IMR-90 (cell line): ENCODE measurements at regions not wholly inside any gene's neighbourhood (a gene's known extent, or its start where the extent isn't known, plus 50 kb on each side); places are given as distances from the start of the nearest gene placed in this dataset.

Experiments used
- ATAC-seq: fragments of 200-7000 bp; cut with Tn5 transposase; 2 replicates; pipeline ENCODE4 v1.9.1; 2020; ENCODE audit warnings: low read depth, mild to moderate bottlenecking, moderate library complexity
- BruUV-seq: library from RNA; stranded (reverse); fragments of 400-500 nt; replicated peaks from 2 replicates; lab custom pipeline; 2021; lab: Mats Ljungman, UMichigan
- CTCF ChIA-PET: fragments of 300-600 bp; formaldehyde crosslinking; extraction: SDS; loops from one replicate; lab custom pipeline; 2021; ENCODE audit warnings: antibody characterized with exemption; lab: Yijun Ruan, JAX
- POLR2A ChIA-PET: fragments of 300-600 bp; sonication (Branson Sonifier 250); formaldehyde crosslinking; loops from one replicate; lab custom pipeline; 2022; ENCODE audit warnings: antibody characterized with exemption; ENCODE audit not compliant: unreplicated experiment; lab: Charles Lee
- DNase-seq: peaks from one replicate; pipeline ENCODE4 v3.0.0; 2013
- H2AFZ ChIP-seq: replicated peaks from 2 replicates; pipeline ENCODE3; 2013; ENCODE audit warnings: low read length, mild to moderate bottlenecking; ENCODE audit not compliant: poor library complexity
- H2AK5ac ChIP-seq: 2 replicates; pipeline ENCODE4 v1.6.1; 2013; ENCODE audit warnings: low read depth, low read length, inconsistent platforms
- H2AK9ac ChIP-seq: replicated peaks from 2 replicates; pipeline ENCODE3; 2013; ENCODE audit warnings: mild to moderate bottlenecking, low read depth, low read length, moderate library complexity; ENCODE audit not compliant: poor library complexity
- H2BK120ac ChIP-seq: 2 replicates; pipeline ENCODE4 v1.6.1; 2013; ENCODE audit warnings: low read depth, low read length, inconsistent platforms
- H2BK15ac ChIP-seq: 3 replicates; pipeline ENCODE4 v1.6.1; 2013; ENCODE audit warnings: low read depth, low read length, inconsistent platforms
- H2BK20ac ChIP-seq: 2 replicates; pipeline ENCODE4 v1.6.1; 2013; ENCODE audit warnings: low read depth, mild to moderate bottlenecking, inconsistent platforms, low read length, moderate library complexity
- H2BK5ac ChIP-seq: 2 replicates; pipeline ENCODE4 v1.6.1; 2013; ENCODE audit warnings: mild to moderate bottlenecking, low read depth, low read length, inconsistent platforms; ENCODE audit not compliant: poor library complexity, severe bottlenecking
- H3K14ac ChIP-seq: replicated peaks from 2 replicates; pipeline ENCODE4 v1.6.1; 2013; ENCODE audit warnings: low read depth, low read length, inconsistent platforms
- H3K18ac ChIP-seq: 2 replicates; pipeline ENCODE4 v1.6.1; 2013; ENCODE audit warnings: low read depth, low read length, control low read depth
- H3K23ac ChIP-seq: 2 replicates; pipeline ENCODE4 v1.6.1; 2013; ENCODE audit warnings: low read depth, low read length, inconsistent platforms
- H3K27ac ChIP-seq: 2 replicates; pipeline ENCODE4 v1.5.1; 2013; ENCODE audit warnings: mild to moderate bottlenecking, control low read depth, low read length; ENCODE audit not compliant: insufficient read depth
- H3K27me3 ChIP-seq: 2 replicates; pipeline ENCODE4 v1.6.1; 2013; ENCODE audit warnings: low read length; ENCODE audit not compliant: control insufficient read depth, insufficient read depth
- H3K36me3 ChIP-seq: 2 replicates; pipeline ENCODE4 v1.6.1; 2013; ENCODE audit warnings: low read length, mixed read lengths; ENCODE audit not compliant: control insufficient read depth, insufficient read depth
- H3K4ac ChIP-seq: 2 replicates; pipeline ENCODE4 v1.6.1; 2013; ENCODE audit warnings: low read depth, low read length, inconsistent platforms
- H3K4me1 ChIP-seq: 2 replicates; pipeline ENCODE4 v1.6.1; 2013; ENCODE audit warnings: low read length, mixed read lengths; ENCODE audit not compliant: control insufficient read depth, insufficient read depth
- H3K4me2 ChIP-seq: 2 replicates; pipeline ENCODE4 v1.6.1; 2013; ENCODE audit warnings: low read depth, mild to moderate bottlenecking, control low read depth, low read length, moderate library complexity
- H3K4me3 ChIP-seq: 2 replicates; pipeline ENCODE4 v1.5.1; 2013; ENCODE audit warnings: low read depth, mild to moderate bottlenecking, control low read depth, low read length, moderate library complexity; ENCODE audit not compliant: insufficient read depth
- H3K56ac ChIP-seq: 2 replicates; pipeline ENCODE4 v1.6.1; 2013; ENCODE audit warnings: low read length, inconsistent platforms; ENCODE audit not compliant: insufficient read depth; ENCODE audit errors: extremely low read depth
- H3K79me1 ChIP-seq, 2 experiments: 2 replicates each; pipeline ENCODE4 v1.6.1; 2013; ENCODE audit warnings: low read length in 2 of 2, inconsistent platforms in 1 of 2, low read depth in 1 of 2
- H3K9ac ChIP-seq: 2 replicates; pipeline ENCODE4 v1.6.1; 2013; ENCODE audit warnings: low read depth, low read length, control low read depth
- H3K9me1 ChIP-seq: 2 replicates; pipeline ENCODE4 v1.6.1; 2013; ENCODE audit warnings: low read length, inconsistent platforms; ENCODE audit not compliant: insufficient read depth
- H3K9me3 ChIP-seq: 2 replicates; pipeline ENCODE4 v1.6.1; 2013; ENCODE audit warnings: low read length; ENCODE audit not compliant: control insufficient read depth, insufficient read depth
- H4K20me1 ChIP-seq: 2 replicates; pipeline ENCODE4 v1.6.1; 2013; ENCODE audit warnings: low read length, inconsistent platforms; ENCODE audit not compliant: insufficient read depth
- H4K5ac ChIP-seq: 2 replicates; pipeline ENCODE4 v1.6.1; 2013; ENCODE audit warnings: mild to moderate bottlenecking, low read depth, low read length, control low read depth
- H4K8ac ChIP-seq, 2 experiments: 2 replicates each; pipeline ENCODE4 v1.6.1; 2013; ENCODE audit warnings: low read depth in 2 of 2, low read length in 2 of 2, control low read depth in 1 of 2, inconsistent platforms in 1 of 2
- H4K91ac ChIP-seq: 2 replicates; pipeline ENCODE4 v1.6.1; 2013; ENCODE audit warnings: low read depth, low read length, inconsistent platforms; ENCODE audit not compliant: insufficient read depth
- BHLHE40 ChIP-seq: fragments of 150-350 bp; IDR thresholded peaks from 2 replicates; pipeline ENCODE4 v1.6.1; 2016; ENCODE audit warnings: mild to moderate bottlenecking, low read depth, low read length
- CHD1 ChIP-seq: IDR thresholded peaks from 2 replicates; pipeline ENCODE4 v1.6.1; 2012; ENCODE audit warnings: low read depth, low read length, improper control_type of control experiment
- ELK1 ChIP-seq: fragments of 150-350 bp; IDR thresholded peaks from 2 replicates; pipeline ENCODE4 v1.6.1; 2016; ENCODE audit warnings: low read depth, mild to moderate bottlenecking, low read length, moderate library complexity, borderline replicate concordance
- FOS ChIP-seq: fragments of 150-350 bp; IDR thresholded peaks from 2 replicates; pipeline ENCODE4 v1.6.1; 2016; ENCODE audit warnings: low read depth, low read length
- MAZ ChIP-seq: IDR thresholded peaks from 2 replicates; pipeline ENCODE4 v1.6.1; 2012; ENCODE audit warnings: low read depth, mild to moderate bottlenecking, low read length, improper control_type of control experiment, moderate library complexity, borderline replicate concordance
- NFE2L2 ChIP-seq: fragments of 150-350 bp; IDR thresholded peaks from 2 replicates; pipeline ENCODE4 v1.6.1; 2016; ENCODE audit warnings: low read depth, mild to moderate bottlenecking, low read length
- RAD21 ChIP-seq: IDR thresholded peaks from 2 replicates; pipeline ENCODE4 v1.6.1; 2012; ENCODE audit warnings: low read length, improper control_type of control experiment
- RCOR1 ChIP-seq: IDR thresholded peaks from 2 replicates; pipeline ENCODE4 v1.6.1; 2012; ENCODE audit warnings: mild to moderate bottlenecking, low read length, improper control_type of control experiment; ENCODE audit not compliant: insufficient replicate concordance
- WGBS, 2 experiments: methylation state at CpG; one replicate each; pipeline versions ENCODE4 v1.1.5 to v1.1.7; 2013; ENCODE audit warnings: missing lambda C conversion rate in 2 of 2; ENCODE audit not compliant: insufficient read length in 1 of 2; ENCODE audit errors: extremely low coverage in 2 of 2; 5-methylcytosine and 5-hydroxymethylcytosine counted together
- dilution Hi-C: fragments of 300-500 bp; cut with HindIII; formaldehyde crosslinking; loops from one replicate; pipeline ENCODE4 v1.14.3; 2018; ENCODE audit warnings: low sequenced_read_pairs; ENCODE audit not compliant: unreplicated experiment
- in situ Hi-C: fragments of 300-500 bp; cut with MboI; formaldehyde crosslinking; loops from 3 replicates; pipeline ENCODE4 v1.14.3; 2019; ENCODE audit warnings: low sequenced_read_pairs, inconsistent platforms, mixed read lengths
- intact Hi-C: fragments of 100-400 bp; cut with micrococcal nuclease; formaldehyde crosslinking; loops from 2 replicates; pipeline ENCODE4 v1.10.0; 2022
- TF ChIP-seq, protein P1 (sequence below): fragments of 150-350 bp; IDR thresholded peaks from 2 replicates; pipeline ENCODE4 v1.6.1; 2017; ENCODE audit warnings: mild to moderate bottlenecking, antibody characterized with exemption, low read length, low read depth

GRCh38 chr18:78634061-78634696 lies 345.4 kb upstream of the SALL3 start:
- H3K9me1 ChIP-seq = no peaks in the 10 kb centered on the region
- no peak overlapping the region for H2AFZ ChIP-seq
- no peaks in the 10 kb centered on the region for H3K36me3 ChIP-seq
- H2BK20ac ChIP-seq = no peak overlapping the region
- dilution Hi-C loops = no loop called here
- no peak overlapping the region for H3K4me2 ChIP-seq
- H2AK5ac ChIP-seq = no peak overlapping the region
- no peak overlapping the region for H2BK5ac ChIP-seq
- no peak overlapping the region for H3K4ac ChIP-seq
- no peak overlapping the region for H3K27ac ChIP-seq
- no peak overlapping the region for H2AK9ac ChIP-seq
- intact Hi-C loops = no loop called here
- H3K23ac ChIP-seq = no peak overlapping the region
- no peak for ATAC-seq
- no peak overlapping the region for H3K9ac ChIP-seq
- H3K18ac ChIP-seq = no peak overlapping the region
- TF ChIP-seq MAZ (no peak), CHD1 (no peak), NFE2L2 (no peak), ELK1 (no peak), BHLHE40 (no peak), FOS (no peak), RCOR1 (no peak), RAD21 (no peak)
- TF ChIP-seq, protein P1, sequence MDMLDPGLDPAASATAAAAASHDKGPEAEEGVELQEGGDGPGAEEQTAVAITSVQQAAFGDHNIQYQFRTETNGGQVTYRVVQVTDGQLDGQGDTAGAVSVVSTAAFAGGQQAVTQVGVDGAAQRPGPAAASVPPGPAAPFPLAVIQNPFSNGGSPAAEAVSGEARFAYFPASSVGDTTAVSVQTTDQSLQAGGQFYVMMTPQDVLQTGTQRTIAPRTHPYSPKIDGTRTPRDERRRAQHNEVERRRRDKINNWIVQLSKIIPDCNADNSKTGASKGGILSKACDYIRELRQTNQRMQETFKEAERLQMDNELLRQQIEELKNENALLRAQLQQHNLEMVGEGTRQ = no peak
- 42% methylated on average over 4 of the region's 20 CpGs; no CpG with 5 or more reads in 1 of the 2 experiments for WGBS, 2 experiments
- no peaks in the 10 kb centered on the region for H3K27me3 ChIP-seq
- H3K14ac ChIP-seq = no peak overlapping the region
- no peaks in the 10 kb centered on the region for H3K4me1 ChIP-seq
- H3K9me3 ChIP-seq = peaks cover 62% of the 10 kb centered on the region
- H3K56ac ChIP-seq = no peak overlapping the region
- no peak overlapping the region for H4K91ac ChIP-seq
- no peak overlapping the region for H4K5ac ChIP-seq
- no peaks in the 10 kb centered on the region for H4K20me1 ChIP-seq
- CTCF ChIA-PET = no interaction called here
- no peaks in the 10 kb centered on the region for H3K79me1 ChIP-seq
- DNase-seq = no peak
- BruUV-seq = no TSS peak
- in situ Hi-C loops = no loop called here
- H3K4me3 ChIP-seq = no peak overlapping the region
- H4K8ac ChIP-seq = no peak overlapping the region
- H2BK120ac ChIP-seq = no peak overlapping the region
- H2BK15ac ChIP-seq = no peak overlapping the region
- POLR2A ChIA-PET = no interaction called here
